ENCODE measurements at regions not wholly inside any gene's neighbourhood (a gene's known extent, or its start where the extent isn't known, plus 50 kb on each side); places are given as distances from the start of the nearest gene placed in this dataset.

GRCh38 chr2:57190007-57190406 is 856.6 kb upstream of the VRK2 start:
- Histone ChIP-seq H3K36me3 (no peaks in the 10 kb centered on the region), H3K4me2 (no peak overlapping the region), H3K9ac (no peak overlapping the region), H3K4me3 (no peak overlapping the region), H3K4me1 (no peaks in the 10 kb centered on the region), H4K20me1 (ENCODE audit: low read depth) (no peaks in the 10 kb centered on the region), H3K27ac (no peak overlapping the region), H2AFZ (replicated peaks) (no peak overlapping the region), H3K27me3 (no peaks in the 10 kb centered on the region), H3K79me2 (ENCODE audit: low read depth) (no peaks in the 10 kb centered on the region), H3F3A (ENCODE audit: low read depth) (peaks cover 8% of the 10 kb centered on the region), H3K9me3 (ENCODE audit: low read depth) (no peaks in the 10 kb centered on the region)
- peaks cover 2% of the 10 kb centered on the region for H3K27me3 Mint-ChIP-seq (ENCODE audit: insufficient read depth, low read depth)
- DNase-seq (ENCODE audit: low spot score), result no peak
- H3K9me3 Mint-ChIP-seq, result no peaks in the 10 kb centered on the region
- H3K4me3 Mint-ChIP-seq, result no peak overlapping the region
- no peak overlapping the region for H3K27ac Mint-ChIP-seq
- no peaks in the 10 kb centered on the region for H3K4me1 Mint-ChIP-seq
- TF ChIP-seq, protein P1, sequence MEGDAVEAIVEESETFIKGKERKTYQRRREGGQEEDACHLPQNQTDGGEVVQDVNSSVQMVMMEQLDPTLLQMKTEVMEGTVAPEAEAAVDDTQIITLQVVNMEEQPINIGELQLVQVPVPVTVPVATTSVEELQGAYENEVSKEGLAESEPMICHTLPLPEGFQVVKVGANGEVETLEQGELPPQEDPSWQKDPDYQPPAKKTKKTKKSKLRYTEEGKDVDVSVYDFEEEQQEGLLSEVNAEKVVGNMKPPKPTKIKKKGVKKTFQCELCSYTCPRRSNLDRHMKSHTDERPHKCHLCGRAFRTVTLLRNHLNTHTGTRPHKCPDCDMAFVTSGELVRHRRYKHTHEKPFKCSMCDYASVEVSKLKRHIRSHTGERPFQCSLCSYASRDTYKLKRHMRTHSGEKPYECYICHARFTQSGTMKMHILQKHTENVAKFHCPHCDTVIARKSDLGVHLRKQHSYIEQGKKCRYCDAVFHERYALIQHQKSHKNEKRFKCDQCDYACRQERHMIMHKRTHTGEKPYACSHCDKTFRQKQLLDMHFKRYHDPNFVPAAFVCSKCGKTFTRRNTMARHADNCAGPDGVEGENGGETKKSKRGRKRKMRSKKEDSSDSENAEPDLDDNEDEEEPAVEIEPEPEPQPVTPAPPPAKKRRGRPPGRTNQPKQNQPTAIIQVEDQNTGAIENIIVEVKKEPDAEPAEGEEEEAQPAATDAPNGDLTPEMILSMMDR (IDR thresholded peaks at IDR 0.05), result no peak
- no peak for TF ChIP-seq EZH2phosphoT487 (IDR thresholded peaks at IDR 0.05)
- no peak for TF ChIP-seq EZH2 (IDR thresholded peaks at IDR 0.05)
- H3K36me3 Mint-ChIP-seq, result no peaks in the 10 kb centered on the region

- Histone ChIP-seq H2AFZ (replicated peaks) (no peak overlapping the region), H3K4me3 (no peak overlapping the region), H3K27me3 (no peaks in the 10 kb centered on the region), H3K4me2 (no peak overlapping the region), H3K9ac (no peak overlapping the region), H3K9me3 (ENCODE audit: low read depth) (no peaks in the 10 kb centered on the region), H3K4me1 (no peaks in the 10 kb centered on the region), H3K36me3 (no peaks in the 10 kb centered on the region), H3K79me2 (ENCODE audit: low read depth) (no peaks in the 10 kb centered on the region), H3F3A (ENCODE audit: low read depth) (no peaks in the 10 kb centered on the region), H4K20me1 (ENCODE audit: low read depth) (no peaks in the 10 kb centered on the region), H3K27ac (no peak overlapping the region)
- no peaks in the 10 kb centered on the region for H3K4me1 Mint-ChIP-seq
- TF ChIP-seq, protein P1 (IDR thresholded peaks at IDR 0.05), result no peak
- TF ChIP-seq EZH2phosphoT487 (IDR thresholded peaks at IDR 0.05) (no peak), EZH2 (IDR thresholded peaks at IDR 0.05) (no peak)
- no peaks in the 10 kb centered on the region for H3K9me3 Mint-ChIP-seq
- DNase-seq (ENCODE audit: low spot score), result no peak
- H3K27me3 Mint-ChIP-seq (ENCODE audit: insufficient read depth, low read depth), result peaks cover 2% of the 10 kb centered on the region
- no peaks in the 10 kb centered on the region for H3K36me3 Mint-ChIP-seq
- H3K4me3 Mint-ChIP-seq, result no peak overlapping the region
- H3K27ac Mint-ChIP-seq, result no peak overlapping the region
These were observed 846.9 kb upstream of the VRK2 start for GRCh38 chr2:57199663-57200062.

- H3K27me3 ChIP-seq, result no peaks in the 10 kb centered on the region
- peaks cover 2% of the 10 kb centered on the region for H3K4me1 Mint-ChIP-seq
- no peak overlapping the region for H3K27ac ChIP-seq
- DNase-seq (ENCODE audit: low spot score), result peak; percentile 6
- H3F3A ChIP-seq (ENCODE audit: low read depth), result no peaks in the 10 kb centered on the region
- no peaks in the 10 kb centered on the region for H3K4me1 ChIP-seq
- H3K9me3 ChIP-seq (ENCODE audit: low read depth), result no peaks in the 10 kb centered on the region
- no peaks in the 10 kb centered on the region for H3K79me2 ChIP-seq (ENCODE audit: low read depth)
- no peaks in the 10 kb centered on the region for H3K36me3 Mint-ChIP-seq
- no peaks in the 10 kb centered on the region for H3K36me3 ChIP-seq
- TF ChIP-seq, protein P1 (IDR thresholded peaks at IDR 0.05), result no peak
- TF ChIP-seq EZH2 (IDR thresholded peaks at IDR 0.05) (no peak), EZH2phosphoT487 (IDR thresholded peaks at IDR 0.05) (no peak)
- no peaks in the 10 kb centered on the region for H3K9me3 Mint-ChIP-seq
- no peak overlapping the region for H3K4me2 ChIP-seq
- no peak overlapping the region for H3K4me3 ChIP-seq
- H3K4me3 Mint-ChIP-seq, result no peak overlapping the region
- H3K27me3 Mint-ChIP-seq (ENCODE audit: insufficient read depth, low read depth), result no peaks in the 10 kb centered on the region
- H3K9ac ChIP-seq, result no peak overlapping the region
- H3K27ac Mint-ChIP-seq, result peak overlapping the region; percentile 18
- H2AFZ ChIP-seq (replicated peaks), result peak overlapping the region; percentile 68
- H4K20me1 ChIP-seq (ENCODE audit: low read depth), result no peaks in the 10 kb centered on the region
These were observed 842.2 kb upstream of the VRK2 start for GRCh38 chr2:57204364-57204763.
